ENCODE measurements at regions not wholly inside any gene's neighbourhood (a gene's known extent, or its start where the extent isn't known, plus 50 kb on each side); places are given as distances from the start of the nearest gene placed in this dataset.

DNA sequence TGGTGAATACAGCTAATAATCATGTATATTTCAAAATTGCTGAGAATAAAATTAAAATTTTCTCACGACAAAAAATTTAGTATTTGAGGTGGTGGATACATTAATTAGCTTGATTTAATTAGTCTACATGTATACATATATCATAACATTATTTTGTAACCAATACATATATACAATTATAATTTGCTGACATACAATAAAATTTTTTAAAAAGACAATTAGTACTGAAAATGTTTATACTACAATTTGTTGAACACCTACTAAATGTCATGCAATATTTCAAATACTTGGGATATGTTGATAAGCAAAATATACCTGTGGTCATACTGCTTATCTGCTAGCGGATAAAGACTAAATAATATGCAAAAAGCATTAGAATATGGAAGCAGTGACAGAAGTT lies 586.5 kb downstream of the SLITRK6 start:
- TF ChIP-seq POLR2A (IDR thresholded peaks at IDR 0.05): no peak
- TF ChIP-seq, protein P1, sequence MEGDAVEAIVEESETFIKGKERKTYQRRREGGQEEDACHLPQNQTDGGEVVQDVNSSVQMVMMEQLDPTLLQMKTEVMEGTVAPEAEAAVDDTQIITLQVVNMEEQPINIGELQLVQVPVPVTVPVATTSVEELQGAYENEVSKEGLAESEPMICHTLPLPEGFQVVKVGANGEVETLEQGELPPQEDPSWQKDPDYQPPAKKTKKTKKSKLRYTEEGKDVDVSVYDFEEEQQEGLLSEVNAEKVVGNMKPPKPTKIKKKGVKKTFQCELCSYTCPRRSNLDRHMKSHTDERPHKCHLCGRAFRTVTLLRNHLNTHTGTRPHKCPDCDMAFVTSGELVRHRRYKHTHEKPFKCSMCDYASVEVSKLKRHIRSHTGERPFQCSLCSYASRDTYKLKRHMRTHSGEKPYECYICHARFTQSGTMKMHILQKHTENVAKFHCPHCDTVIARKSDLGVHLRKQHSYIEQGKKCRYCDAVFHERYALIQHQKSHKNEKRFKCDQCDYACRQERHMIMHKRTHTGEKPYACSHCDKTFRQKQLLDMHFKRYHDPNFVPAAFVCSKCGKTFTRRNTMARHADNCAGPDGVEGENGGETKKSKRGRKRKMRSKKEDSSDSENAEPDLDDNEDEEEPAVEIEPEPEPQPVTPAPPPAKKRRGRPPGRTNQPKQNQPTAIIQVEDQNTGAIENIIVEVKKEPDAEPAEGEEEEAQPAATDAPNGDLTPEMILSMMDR (IDR thresholded peaks at IDR 0.05): no peak
- Histone ChIP-seq H3K36me3 (replicated peaks in 1 of 2) (no peaks in the 10 kb centered on the region), H3K27ac (no peak overlapping the region), H3K4me1 (replicated peaks in 1 of 2) (no peaks in the 10 kb centered on the region), H3K4me3 (no peak overlapping the region), H3K9me3 (replicated peaks in 1 of 3) (no peaks in the 10 kb centered on the region), H3K27me3 (no peaks in the 10 kb centered on the region)
- DNase-seq: no peak
- intact Hi-C loops (cut with DNase I): no loop called here
- 69 to 92% (median 86%) methylated on average over 2 of the region's 2 CpGs for WGBS, 4 donors

DNA sequence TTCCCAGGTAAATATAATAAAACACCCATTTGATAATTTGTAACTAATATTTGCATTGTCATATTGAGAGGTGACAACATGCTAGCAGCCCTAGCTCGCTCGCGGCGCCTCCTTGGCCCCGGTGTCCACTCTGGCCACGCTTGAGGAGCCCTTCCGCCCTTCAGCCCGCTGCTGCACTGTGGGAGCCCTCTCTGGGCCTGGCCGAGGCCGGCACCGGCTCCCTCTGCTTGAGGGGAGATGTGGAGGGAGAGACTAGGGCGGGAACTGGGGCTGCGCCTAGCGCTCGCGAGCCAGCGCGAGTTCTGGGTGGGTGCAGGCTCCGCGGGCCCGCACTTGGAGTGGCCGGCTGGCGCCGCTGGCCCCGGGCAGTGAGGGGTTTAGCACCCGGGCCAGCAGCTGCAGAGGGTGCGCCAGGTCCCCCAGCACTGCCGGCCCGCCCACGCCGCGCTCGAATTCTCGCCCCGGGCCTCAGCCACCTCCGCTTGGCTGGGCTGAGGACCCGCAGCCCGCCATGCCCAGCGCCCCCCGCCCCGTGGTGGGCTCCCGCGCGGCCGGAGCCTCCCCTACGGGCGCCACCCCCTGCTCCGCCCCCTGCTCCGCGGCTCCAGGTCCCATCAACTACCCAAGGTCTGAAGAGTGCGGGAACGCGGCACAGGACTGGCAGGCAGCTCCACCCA lies 594.4 kb downstream of the SLITRK6 start:
- no peaks in the 10 kb centered on the region for H3K9me3 ChIP-seq (replicated peaks in 1 of 3)
- H3K36me3 ChIP-seq (replicated peaks in 1 of 2): no peaks in the 10 kb centered on the region
- H3K4me3 ChIP-seq: no peak overlapping the region
- H3K27me3 ChIP-seq: no peaks in the 10 kb centered on the region
- no peak overlapping the region for H3K27ac ChIP-seq
- no peaks in the 10 kb centered on the region for H3K4me1 ChIP-seq (replicated peaks in 1 of 2)
- intact Hi-C loops (cut with DNase I): no loop called here
- TF ChIP-seq, protein P1 (IDR thresholded peaks at IDR 0.05): no peak
- TF ChIP-seq POLR2A (IDR thresholded peaks at IDR 0.05): no peak
- DNase-seq: no peak
- 82 to 92% (median 85%) methylated on average over 27 to 53 of the region's 53 CpGs for WGBS, 4 donors

DNA sequence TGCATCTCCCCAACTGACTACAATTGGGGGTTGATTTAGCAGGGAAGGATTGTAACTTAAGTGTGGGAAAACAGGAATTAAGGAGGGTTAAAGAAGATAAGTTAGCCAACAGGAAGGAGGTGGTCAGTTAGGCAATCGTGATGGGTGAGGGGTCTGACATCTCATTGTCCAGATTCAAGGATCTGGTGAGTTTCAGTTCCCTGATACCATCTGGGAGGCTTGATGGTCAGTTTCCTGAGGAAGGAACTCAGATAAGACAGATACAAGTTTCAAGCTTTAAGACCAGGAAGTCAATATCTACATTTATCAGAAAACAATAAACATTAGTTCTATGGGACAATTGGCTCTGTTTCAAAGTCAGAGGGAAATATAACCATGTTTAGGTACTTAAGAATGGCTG lies 601.8 kb downstream of the SLITRK6 start:
- Histone ChIP-seq H3K4me3 (no peak overlapping the region), H3K4me1 (replicated peaks in 1 of 2) (no peaks in the 10 kb centered on the region), H3K27me3 (no peaks in the 10 kb centered on the region), H3K27ac (no peak overlapping the region), H3K9me3 (replicated peaks in 1 of 3) (no peaks in the 10 kb centered on the region), H3K36me3 (replicated peaks in 1 of 2) (no peaks in the 10 kb centered on the region)
- intact Hi-C loops (cut with DNase I): no loop called here
- 46 to 62% (median 52%) methylated on average over 1 of the region's 1 CpG for WGBS, 4 donors
- no peak for TF ChIP-seq POLR2A (IDR thresholded peaks at IDR 0.05)
- TF ChIP-seq, protein P1 (IDR thresholded peaks at IDR 0.05): no peak
- no peak for DNase-seq

DNA sequence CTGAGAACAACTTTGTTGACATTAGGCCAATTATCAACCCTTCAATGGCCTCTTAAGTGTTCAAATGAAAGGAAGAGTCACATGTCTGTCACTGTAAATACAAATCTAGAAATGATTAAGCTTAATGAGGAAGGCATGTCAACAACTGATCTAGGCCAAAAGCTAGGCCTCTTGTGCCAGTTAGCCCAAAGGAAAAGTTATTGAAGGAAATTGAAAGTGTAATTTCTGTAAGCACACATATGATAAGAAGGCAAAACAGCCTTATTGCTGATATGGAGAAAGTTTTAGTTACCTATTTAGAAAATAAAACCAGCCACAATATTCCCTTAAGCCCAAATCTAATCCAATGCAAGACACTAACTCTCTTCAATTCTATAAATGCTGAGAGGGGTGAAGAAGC lies 604.7 kb downstream of the SLITRK6 start:
- intact Hi-C loops (cut with DNase I): no loop called here
- no peaks in the 10 kb centered on the region for H3K36me3 ChIP-seq (replicated peaks in 1 of 2)
- DNase-seq: no peak
- H3K4me1 ChIP-seq (replicated peaks in 1 of 2): no peaks in the 10 kb centered on the region
- TF ChIP-seq POLR2A (IDR thresholded peaks at IDR 0.05): no peak
- TF ChIP-seq, protein P1 (IDR thresholded peaks at IDR 0.05): no peak
- no peak overlapping the region for H3K4me3 ChIP-seq
- no peaks in the 10 kb centered on the region for H3K9me3 ChIP-seq (replicated peaks in 1 of 3)
- H3K27me3 ChIP-seq: no peaks in the 10 kb centered on the region
- no peak overlapping the region for H3K27ac ChIP-seq

All from adrenal gland (tissue), 9 donors.